ENCODE measurements at regions not wholly inside any gene's neighbourhood (a gene's known extent, or its start where the extent isn't known, plus 50 kb on each side); places are given as distances from the start of the nearest gene placed in this dataset.

DNA sequence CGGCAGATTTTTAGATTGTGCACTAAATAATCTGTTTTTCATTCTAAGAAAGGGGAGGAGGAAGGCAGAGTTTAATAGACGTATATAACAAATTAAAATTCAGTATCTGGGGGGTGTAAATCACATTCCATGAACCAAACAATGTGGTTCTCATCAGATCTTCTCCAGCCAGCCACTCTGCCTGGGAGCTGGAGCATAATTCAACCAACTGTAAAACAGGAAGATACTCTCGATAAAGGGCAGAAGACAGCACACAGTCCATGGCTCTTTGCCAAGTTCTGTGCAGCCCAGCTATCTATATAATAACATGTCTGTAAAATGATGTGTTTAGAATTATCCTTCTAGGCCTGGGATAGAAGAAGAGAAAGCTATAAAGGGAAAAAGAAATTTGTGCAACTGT is 289.9 kb upstream of the ZFP64 start:
- TF ChIP-seq, protein P1, sequence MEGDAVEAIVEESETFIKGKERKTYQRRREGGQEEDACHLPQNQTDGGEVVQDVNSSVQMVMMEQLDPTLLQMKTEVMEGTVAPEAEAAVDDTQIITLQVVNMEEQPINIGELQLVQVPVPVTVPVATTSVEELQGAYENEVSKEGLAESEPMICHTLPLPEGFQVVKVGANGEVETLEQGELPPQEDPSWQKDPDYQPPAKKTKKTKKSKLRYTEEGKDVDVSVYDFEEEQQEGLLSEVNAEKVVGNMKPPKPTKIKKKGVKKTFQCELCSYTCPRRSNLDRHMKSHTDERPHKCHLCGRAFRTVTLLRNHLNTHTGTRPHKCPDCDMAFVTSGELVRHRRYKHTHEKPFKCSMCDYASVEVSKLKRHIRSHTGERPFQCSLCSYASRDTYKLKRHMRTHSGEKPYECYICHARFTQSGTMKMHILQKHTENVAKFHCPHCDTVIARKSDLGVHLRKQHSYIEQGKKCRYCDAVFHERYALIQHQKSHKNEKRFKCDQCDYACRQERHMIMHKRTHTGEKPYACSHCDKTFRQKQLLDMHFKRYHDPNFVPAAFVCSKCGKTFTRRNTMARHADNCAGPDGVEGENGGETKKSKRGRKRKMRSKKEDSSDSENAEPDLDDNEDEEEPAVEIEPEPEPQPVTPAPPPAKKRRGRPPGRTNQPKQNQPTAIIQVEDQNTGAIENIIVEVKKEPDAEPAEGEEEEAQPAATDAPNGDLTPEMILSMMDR (IDR thresholded peaks at IDR 0.05), result no peak
- TF ChIP-seq POLR2A (IDR thresholded peaks at IDR 0.05), result no peak

All from Peyer's patch (tissue), 4 donors.